OCI-LY7 (cell line): ENCODE measurements at regions not wholly inside any gene's neighbourhood (a gene's known extent, or its start where the extent isn't known, plus 50 kb on each side); places are given as distances from the start of the nearest gene placed in this dataset.

Experiments used
- EZH2phosphoT487 ChIP-seq: fragments of 200-600 bp; sonication (generic); IDR thresholded peaks from 2 replicates; pipeline ENCODE4 v1.6.1; 2018; ENCODE audit warnings: low read depth, borderline replicate concordance, mild to moderate bottlenecking, mixed run types, antibody characterized with exemption, low read length, moderate library complexity, mixed read lengths
- TF ChIP-seq, protein P1 (sequence below): fragments of 200-600 bp; sonication (generic); conservative IDR thresholded peaks from 2 replicates; pipeline ENCODE4 v1.5.1; 2014; ENCODE audit warnings: mild to moderate bottlenecking, antibody characterized with exemption, low read length, moderate library complexity, mixed read lengths

DNA sequence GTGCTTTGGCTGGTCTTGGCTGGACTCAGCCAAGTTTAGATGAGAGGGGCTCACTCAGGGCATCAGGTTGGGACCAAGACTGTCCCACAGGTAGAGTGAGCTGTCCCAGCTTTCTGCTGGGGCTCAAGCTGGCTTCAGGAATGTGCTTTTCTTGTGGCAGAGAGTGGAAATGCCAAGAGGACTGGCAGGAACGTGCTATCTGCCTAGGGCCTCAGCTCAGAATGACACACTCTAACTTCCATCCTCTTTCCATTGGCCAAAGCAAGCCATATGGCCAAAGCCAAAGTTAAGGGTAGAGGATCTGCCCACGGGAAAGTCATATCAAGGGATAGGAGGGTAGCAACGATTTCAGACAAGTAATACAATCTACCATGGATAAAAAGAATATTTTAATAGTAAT is 178.8 kb downstream of the ABHD5 start:
- TF ChIP-seq, protein P1, sequence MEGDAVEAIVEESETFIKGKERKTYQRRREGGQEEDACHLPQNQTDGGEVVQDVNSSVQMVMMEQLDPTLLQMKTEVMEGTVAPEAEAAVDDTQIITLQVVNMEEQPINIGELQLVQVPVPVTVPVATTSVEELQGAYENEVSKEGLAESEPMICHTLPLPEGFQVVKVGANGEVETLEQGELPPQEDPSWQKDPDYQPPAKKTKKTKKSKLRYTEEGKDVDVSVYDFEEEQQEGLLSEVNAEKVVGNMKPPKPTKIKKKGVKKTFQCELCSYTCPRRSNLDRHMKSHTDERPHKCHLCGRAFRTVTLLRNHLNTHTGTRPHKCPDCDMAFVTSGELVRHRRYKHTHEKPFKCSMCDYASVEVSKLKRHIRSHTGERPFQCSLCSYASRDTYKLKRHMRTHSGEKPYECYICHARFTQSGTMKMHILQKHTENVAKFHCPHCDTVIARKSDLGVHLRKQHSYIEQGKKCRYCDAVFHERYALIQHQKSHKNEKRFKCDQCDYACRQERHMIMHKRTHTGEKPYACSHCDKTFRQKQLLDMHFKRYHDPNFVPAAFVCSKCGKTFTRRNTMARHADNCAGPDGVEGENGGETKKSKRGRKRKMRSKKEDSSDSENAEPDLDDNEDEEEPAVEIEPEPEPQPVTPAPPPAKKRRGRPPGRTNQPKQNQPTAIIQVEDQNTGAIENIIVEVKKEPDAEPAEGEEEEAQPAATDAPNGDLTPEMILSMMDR: no peak
- TF ChIP-seq EZH2phosphoT487: no peak
